ENCODE measurements at regions not wholly inside any gene's neighbourhood (a gene's known extent, or its start where the extent isn't known, plus 50 kb on each side); places are given as distances from the start of the nearest gene placed in this dataset.

DNA sequence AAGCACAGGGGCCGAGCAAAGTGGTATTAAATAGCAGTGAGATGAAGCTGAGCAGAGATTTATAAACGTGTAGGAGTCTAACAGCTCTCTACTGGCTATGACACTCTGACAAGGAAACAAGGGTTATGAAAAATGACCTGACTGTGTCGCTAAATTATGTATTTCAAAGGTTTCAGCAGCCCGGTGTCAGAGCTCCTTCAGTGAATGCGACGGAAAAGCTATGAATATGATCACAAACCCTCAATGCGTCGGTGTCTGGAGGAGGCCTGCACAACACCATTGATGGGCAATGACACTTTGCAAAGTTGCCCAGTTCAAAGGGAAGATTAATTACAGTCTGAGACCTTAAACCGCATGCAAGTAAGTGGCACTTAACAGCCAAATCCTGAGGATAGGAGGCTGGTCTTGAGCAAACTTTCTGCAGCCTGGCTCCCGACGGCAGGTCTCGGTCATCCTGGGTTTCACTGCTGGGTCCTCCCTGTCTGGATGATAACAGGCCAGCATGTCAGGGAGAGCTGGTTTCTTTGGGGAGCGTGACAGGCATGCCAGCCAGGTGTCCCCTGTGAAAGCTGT lies 615.1 kb upstream of the SALL3 start:
- no peak for TF ChIP-seq EZH2phosphoT487 (IDR thresholded peaks at IDR 0.05; ENCODE audit: insufficient read depth, low read depth)
- no peak for TF ChIP-seq EZH2 (IDR thresholded peaks at IDR 0.05; ENCODE audit: insufficient read depth, poor library complexity, severe bottlenecking)
